Thoracic aorta (tissue), 2 donors: ENCODE measurements at regions not wholly inside any gene's neighbourhood (a gene's known extent, or its start where the extent isn't known, plus 50 kb on each side); places are given as distances from the start of the nearest gene placed in this dataset.

ENCODE experiments used
- ATAC-seq: fragments of 150-250 bp; one replicate; pipeline ENCODE4 v1.8.0; 2017; ENCODE audit warnings: low read depth; ENCODE audit not compliant: insufficient number of reproducible peaks, low FRiP score
- DNase-seq: peaks from one replicate; pipeline ENCODE4 v3.0.0-alpha.2; 2020; ENCODE audit warnings: low spot score
- H3K27ac ChIP-seq, 2 donors: fragments of 200-600 bp; sonication (generic); 1 replicate in 1 of 2; 2 replicates in 1 of 2; pipeline ENCODE4 v1.5.1; 2016; ENCODE audit warnings: mild to moderate bottlenecking in 2 of 2, moderate library complexity in 2 of 2
- H3K27me3 ChIP-seq: fragments of 200-600 bp; sonication (generic); replicated peaks from 2 replicates; pipeline ENCODE4 v1.6.0; 2016; ENCODE audit warnings: mild to moderate bottlenecking; ENCODE audit not compliant: insufficient read depth
- H3K36me3 ChIP-seq: fragments of 200-600 bp; sonication (generic); one replicate; pipeline ENCODE4 v1.5.1; 2016
- H3K4me1 ChIP-seq, 2 donors: fragments of 200-600 bp; sonication (generic); 1 replicate in 1 of 2; 2 replicates in 1 of 2; pipeline versions ENCODE4 v1.5.1 to v1.6.0; 2016; ENCODE audit warnings: low read depth in 2 of 2, mild to moderate bottlenecking in 1 of 2; ENCODE audit not compliant: control insufficient read depth in 1 of 2
- H3K4me3 ChIP-seq: fragments of 200-600 bp; sonication (generic); 2 replicates; pipeline ENCODE4 v1.5.1; 2016; ENCODE audit warnings: mild to moderate bottlenecking
- H3K9me3 ChIP-seq: fragments of 200-600 bp; sonication (generic); 2 replicates; pipeline ENCODE4 v1.5.1; 2016
- CTCF ChIP-seq: fragments of 200-600 bp; sonication (generic); IDR thresholded peaks from one replicate; pipeline ENCODE4 v1.5.1; 2019; ENCODE audit warnings: antibody characterized with exemption

- no peaks in the 10 kb centered on the region for H3K36me3 ChIP-seq
- H3K27ac ChIP-seq: no peak overlapping the region
- DNase-seq (no peak), ATAC-seq (no peak)
- peaks cover 16% of the 10 kb centered on the region for H3K9me3 ChIP-seq
- no peaks in the 10 kb centered on the region for H3K27me3 ChIP-seq
- H3K4me1 ChIP-seq: no peaks in the 10 kb centered on the region
- H3K4me3 ChIP-seq: no peak overlapping the region
- TF ChIP-seq CTCF: no peak
These were observed 107.3 kb downstream of the BUD13 start for GRCh38 chr11:116665523-116665922.

- Histone ChIP-seq H3K9me3 (peaks cover 14% of the 10 kb centered on the region), H3K36me3 (no peaks in the 10 kb centered on the region), H3K4me1 (no peaks in the 10 kb centered on the region), H3K4me3 (no peak overlapping the region), H3K27ac (no peak overlapping the region), H3K27me3 (no peaks in the 10 kb centered on the region)
- no peak for TF ChIP-seq CTCF
- ATAC-seq (no peak), DNase-seq (no peak)
These were observed 111.7 kb downstream of the BUD13 start for GRCh38 chr11:116661056-116661455.

- Histone ChIP-seq H3K36me3 (no peaks in the 10 kb centered on the region), H3K27me3 (no peaks in the 10 kb centered on the region), H3K9me3 (peaks cover 4% of the 10 kb centered on the region), H3K4me3 (no peak overlapping the region), H3K27ac (no peak overlapping the region), H3K4me1 (no peaks in the 10 kb centered on the region)
- no peak for TF ChIP-seq CTCF
- DNase-seq (no peak), ATAC-seq (no peak)
These were observed 112.8 kb downstream of the BUD13 start for GRCh38 chr11:116660011-116660410.

- H3K27me3 ChIP-seq: no peaks in the 10 kb centered on the region
- no peak overlapping the region for H3K27ac ChIP-seq
- no peaks in the 10 kb centered on the region for H3K36me3 ChIP-seq
- no peaks in the 10 kb centered on the region for H3K4me1 ChIP-seq
- H3K4me3 ChIP-seq: no peak overlapping the region
- DNase-seq (no peak), ATAC-seq (no peak)
- H3K9me3 ChIP-seq: no peaks in the 10 kb centered on the region
- no peak for TF ChIP-seq CTCF
These were observed 113.8 kb downstream of the BUD13 start for GRCh38 chr11:116658876-116659535.

GRCh38 chr11:116657842-116658825 lies 114.7 kb downstream of the BUD13 start:
- Histone ChIP-seq H3K4me1 (no peaks in the 10 kb centered on the region), H3K36me3 (no peaks in the 10 kb centered on the region), H3K9me3 (no peaks in the 10 kb centered on the region), H3K27ac (no peak overlapping the region), H3K4me3 (no peak overlapping the region), H3K27me3 (no peaks in the 10 kb centered on the region)
- TF ChIP-seq CTCF: no peak
- ATAC-seq (no peak), DNase-seq (no peak)
